Colon (tissue), 2 donors: ENCODE measurements at regions not wholly inside any gene's neighbourhood (a gene's known extent, or its start where the extent isn't known, plus 50 kb on each side); places are given as distances from the start of the nearest gene placed in this dataset.
"Not testable (repeated sequence)": the region's sequence is repeated elsewhere in the genome, so short reads cannot be mapped to it uniquely, and the experiment has no call there.

Source experiments
- FAIRE-seq: peaks from 2 replicates; lab custom pipeline; 2012; peaks lifted over from hg19 to GRCh38; lab: Jason Lieb, UNC
- donor health status: control.
- donor health status: control.

DNA sequence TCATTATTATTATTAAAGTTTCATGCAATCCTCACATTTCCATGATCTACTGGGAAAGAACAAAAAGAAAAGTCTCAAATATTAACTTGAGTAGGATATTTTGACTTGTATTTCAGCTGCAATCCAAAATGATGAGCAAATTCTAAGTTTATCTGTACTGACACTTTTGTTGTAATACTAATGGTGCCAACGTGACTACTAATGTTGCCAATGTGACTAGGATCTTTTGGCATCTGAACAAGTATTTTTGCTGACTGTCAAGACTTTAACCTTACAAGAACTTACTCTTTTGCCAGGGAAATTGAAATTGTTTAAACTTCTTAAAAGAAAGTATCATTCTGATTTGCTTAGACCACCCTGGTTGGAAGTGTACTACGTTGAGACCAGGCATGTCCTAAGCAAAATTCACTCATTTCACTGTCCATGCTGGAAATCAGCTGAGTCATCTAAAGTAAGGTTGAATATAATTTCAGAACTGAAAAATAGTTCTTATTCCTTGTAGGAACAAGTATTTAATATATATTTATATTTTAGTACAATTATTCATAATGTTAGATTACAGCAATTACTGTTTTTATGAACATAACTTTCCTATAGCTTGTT lies 78.5 kb upstream of the LYZL1 start:
- no peak for FAIRE-seq

- no peak for FAIRE-seq
These were observed 76.3 kb upstream of the LYZL1 start for GRCh38 chr10:29212597-29212996.

GRCh38 chr10:29214551-29214950 lies 74.3 kb upstream of the LYZL1 start:
- no peak for FAIRE-seq

DNA sequence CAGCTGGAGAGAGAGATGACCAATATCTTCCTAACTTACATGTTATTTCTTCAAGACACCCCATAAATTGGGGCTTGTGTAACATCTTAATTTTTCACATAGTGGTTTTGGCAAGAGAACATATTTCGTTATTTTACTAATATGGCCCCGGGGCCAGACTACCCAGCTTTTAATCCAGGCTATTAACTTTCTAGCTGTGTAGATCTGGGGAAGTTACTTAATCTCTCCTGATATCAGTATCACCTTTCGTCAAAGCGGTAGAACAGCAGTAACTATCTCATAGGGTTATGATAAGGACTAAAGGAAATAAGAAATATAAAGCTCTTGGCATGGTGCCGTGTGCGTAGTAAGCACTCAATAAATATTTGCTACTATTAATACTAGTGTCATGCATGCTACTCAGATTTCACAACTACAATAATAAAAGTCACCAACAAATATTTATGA lies 71.6 kb upstream of the LYZL1 start:
- FAIRE-seq: no peak

GRCh38 chr10:29223326-29223725 lies 65.5 kb upstream of the LYZL1 start:
- FAIRE-seq: no peak

GRCh38 chr10:29224631-29225030 lies 64.2 kb upstream of the LYZL1 start:
- FAIRE-seq: no peak

GRCh38 chr10:29227201-29227600 lies 61.7 kb upstream of the LYZL1 start:
- FAIRE-seq: no peak

DNA sequence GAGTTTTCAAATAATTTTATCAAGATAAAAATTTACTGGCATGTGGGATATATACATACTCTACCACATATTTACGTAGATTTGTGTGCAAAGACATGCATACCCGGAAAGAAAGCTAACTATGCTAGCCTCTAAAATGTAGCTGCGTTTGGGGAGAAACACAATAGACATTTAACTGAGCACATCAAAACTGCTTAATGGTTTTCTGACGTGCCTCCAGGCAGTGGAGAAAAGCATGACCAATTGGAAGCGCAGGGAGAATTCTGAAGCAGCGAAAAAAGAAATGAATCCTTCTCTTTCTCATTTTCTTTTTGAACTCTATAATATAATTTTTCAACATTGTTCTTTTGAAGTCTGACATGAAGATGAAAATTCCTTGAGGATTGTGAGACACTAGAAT lies 60.3 kb upstream of the LYZL1 start:
- no peak for FAIRE-seq

GRCh38 chr10:29229258-29229705 lies 59.6 kb upstream of the LYZL1 start:
- no peak for FAIRE-seq

DNA sequence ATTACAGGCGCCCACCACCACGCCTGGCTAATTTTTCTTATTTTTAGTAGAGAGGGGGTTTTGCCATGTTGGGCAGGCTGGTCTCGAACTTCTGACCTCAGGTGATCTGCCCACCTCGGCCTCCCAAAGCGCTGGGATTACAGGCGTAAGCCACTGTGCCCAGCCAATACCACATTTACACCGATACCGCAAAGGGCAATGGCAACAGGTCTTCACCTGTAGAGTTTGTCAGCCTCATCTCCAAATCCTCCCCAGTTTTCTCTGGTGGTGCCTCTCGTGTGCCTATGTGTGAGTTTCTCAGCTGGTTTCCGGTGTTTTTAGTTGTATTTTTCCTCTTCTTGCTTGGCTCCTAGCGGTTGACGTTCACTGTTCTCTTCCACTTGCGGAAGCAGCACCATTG lies 52.0 kb upstream of the LYZL1 start:
- FAIRE-seq: not testable (repeated sequence)

GRCh38 chr10:29237786-29238185 lies 51.1 kb upstream of the LYZL1 start:
- no peak for FAIRE-seq

- FAIRE-seq: no peak
These were observed 50.2 kb upstream of the LYZL1 start for GRCh38 chr10:29238523-29239135.
